SIG-M5 treated with dmso at 0.1 percent for 504 hours (cell line): ENCODE measurements at regions not wholly inside any gene's neighbourhood (a gene's known extent, or its start where the extent isn't known, plus 50 kb on each side); places are given as distances from the start of the nearest gene placed in this dataset.

Experiments
- DNase-seq: peaks from one replicate; lab custom pipeline; 2025; ENCODE audit not compliant: unreplicated experiment; lab: John Stamatoyannopoulos, UW

DNA sequence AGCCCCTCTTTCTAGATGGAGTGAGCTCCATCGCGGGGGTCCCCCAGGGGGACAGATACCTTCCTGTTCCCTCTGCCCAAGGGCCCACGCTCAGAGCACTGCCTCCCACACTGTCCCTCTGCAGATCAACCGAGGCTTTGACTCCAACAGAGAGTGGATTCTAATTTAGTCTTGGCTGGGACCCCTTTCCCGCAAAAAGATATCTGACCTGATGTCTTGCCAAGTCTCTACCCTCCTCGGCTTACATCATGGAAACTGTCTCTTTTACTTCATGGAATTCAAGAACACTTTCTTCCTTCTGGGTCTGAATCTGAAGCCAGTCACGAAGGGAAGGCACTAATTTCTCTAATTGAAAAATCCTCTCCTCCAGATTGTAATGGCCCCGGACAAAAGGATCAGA lies 278.0 kb downstream of the BMP7 start:
- no peak for DNase-seq

DNA sequence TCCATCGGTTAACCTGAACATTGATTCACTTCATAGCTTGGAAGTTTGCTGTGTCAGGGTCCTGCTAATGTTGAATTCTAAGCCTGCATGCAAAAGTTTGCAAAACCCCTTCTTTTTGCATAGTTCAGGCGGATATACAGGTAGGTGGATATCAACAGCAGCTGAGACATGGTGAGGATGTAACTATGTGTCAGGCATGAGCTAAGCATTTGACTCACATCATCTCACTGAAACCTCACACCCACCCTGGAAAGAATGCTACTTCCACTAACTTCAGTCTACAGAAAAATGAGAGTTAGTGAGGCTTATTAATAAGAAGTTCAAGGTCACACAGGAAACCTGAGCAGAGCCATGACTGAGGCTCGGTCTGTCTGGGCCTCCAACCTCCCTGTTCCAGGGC lies 276.9 kb downstream of the BMP7 start:
- DNase-seq, result no peak

DNA sequence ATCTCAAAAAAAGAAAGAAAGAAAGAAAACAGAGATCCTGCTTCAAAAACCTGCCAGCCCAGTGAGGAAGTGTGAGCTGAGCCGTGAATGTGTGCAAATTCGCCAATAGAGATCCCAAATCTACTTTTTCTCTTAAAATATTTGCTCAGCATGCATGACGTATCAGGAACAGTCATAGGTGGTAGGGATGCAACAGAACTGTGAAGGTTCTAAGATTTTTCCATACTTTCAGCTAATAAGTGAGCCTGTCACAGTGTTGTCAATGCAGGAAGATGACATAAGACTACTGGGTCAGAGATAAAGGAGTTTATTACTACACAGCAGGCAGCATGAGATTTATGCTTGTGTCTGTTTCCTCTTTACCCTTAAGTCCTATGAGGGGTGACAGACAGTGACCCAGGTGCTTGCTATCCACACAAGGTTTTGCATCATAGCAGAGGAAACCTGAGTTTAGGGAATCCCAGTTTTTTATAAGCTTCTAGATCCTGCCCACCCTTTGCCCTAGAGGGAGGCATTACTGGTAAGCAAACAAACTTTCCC lies 273.4 kb downstream of the BMP7 start:
- DNase-seq, result no peak

DNA sequence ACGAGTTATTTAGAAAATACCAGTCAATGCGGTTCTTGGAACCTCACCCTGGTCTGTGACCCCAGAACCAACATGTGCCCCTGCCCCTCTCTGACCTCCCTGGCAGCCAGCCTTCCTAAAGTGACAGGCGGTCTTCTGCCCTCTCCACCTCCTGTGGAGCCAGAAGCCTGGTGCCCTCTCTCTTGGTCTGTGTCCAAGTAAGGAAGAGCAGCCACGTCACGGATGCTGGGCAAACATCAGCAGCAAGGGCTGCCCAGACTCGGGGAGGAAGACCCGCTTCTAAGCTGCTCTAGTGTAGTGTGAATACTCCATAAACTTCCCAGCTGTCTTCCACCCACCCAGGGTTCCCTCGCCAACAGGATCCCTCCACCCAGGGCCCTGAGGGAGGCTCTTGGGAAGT lies 272.4 kb downstream of the BMP7 start:
- DNase-seq, result no peak

DNA sequence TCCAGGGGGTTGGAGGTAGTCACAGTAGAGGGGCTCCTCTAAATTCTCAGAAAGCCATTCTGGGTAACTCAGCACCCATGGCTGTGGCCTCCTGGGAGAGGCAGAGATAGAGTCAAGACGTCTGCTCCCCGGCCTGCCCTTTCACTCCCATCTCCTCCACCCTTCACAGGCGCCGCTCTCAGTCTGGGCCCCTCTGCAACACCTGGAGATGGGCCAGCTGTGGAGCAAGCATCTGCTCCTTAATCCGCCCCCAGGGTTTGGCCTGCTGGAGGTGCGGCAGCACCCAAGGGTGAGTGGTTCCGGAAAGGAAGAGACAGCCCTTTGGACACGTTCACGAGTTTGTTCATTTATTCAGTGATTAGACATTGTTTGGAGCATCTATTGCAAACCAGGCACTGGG lies 271.3 kb downstream of the BMP7 start:
- no peak for DNase-seq

DNA sequence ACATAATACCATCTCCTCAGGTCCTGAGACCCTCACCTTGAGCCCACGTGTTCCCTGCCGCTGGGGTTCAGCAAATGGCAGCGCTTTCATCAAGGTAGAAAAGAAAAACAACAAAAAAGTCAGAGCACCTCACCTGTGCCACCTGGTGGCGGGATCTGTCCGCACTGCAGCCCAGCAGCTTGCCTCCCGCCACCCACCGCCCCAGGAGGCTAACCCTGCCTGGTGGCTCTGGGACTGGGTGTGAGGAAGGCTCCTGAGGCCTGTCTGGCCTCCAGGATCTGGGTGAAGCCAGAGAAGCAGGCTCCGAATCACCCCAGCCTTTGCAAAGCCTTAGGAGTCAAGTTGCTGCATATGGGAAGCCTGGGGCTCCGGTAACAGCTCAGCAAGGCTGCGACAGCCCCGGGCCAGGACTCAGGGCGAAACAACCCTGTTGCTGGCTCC lies 270.8 kb downstream of the BMP7 start:
- peak; percentile 32 for DNase-seq

DNA sequence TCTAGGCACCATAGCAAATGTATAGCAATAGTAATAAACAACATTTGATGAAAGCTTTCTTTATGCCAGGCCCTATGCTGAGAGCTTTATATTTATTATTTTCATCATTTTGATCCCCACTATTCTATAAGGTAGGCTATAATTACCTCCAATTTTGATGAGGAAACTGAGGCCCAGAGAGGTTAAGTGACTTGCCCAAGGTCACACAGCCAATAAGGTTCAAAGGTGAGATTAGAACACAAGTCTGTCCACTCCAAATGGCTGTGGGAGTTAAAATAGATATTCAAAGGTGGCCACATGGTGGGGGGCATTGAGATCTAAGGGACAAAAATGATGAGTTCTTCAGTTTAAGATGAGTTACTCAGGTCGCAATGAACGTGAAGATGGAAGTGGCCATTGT lies 269.9 kb downstream of the BMP7 start:
- no peak for DNase-seq

DNA sequence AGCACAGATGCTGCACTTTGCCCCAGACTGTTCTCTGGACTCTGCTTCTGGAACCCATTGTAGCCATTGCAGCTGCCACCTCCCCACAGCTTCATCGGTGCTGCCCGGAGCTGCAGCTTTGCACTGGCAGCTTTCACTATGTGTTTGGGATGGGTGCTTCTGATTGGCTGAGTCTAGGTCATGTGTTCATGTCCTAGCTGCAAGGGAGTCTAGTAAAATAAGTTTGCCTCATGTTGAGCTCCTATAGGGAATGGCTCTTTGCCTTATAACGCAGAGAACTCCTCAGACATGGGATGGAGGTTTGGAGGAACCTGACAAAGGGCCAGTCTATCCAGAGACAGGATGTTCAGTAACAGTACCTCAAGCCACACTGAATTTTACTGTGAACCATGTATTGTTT lies 268.0 kb downstream of the BMP7 start:
- DNase-seq, result no peak

DNA sequence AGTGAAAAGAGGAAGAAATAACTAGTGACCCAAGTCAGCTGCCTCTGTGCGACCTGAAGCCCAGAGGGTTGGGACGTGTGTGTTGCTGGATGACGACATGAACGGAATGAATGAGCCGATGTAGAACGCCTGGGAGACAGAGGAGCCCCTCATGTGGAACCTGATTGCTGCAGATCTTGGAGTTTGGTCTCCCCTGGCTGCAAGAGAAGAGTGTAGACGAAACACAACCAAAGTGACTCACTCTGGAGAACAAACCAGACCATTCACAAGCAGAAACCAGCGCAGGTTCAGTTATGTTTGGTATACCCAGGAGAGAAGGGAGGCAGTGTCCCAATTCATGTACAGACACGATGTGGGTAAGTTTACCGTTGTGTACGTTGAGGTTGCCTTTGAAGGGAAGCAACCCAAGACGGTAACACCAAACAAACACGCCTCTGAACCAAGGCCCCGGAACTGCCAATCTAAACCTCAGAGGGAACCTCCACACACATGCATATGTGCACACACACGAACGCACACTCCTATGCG lies 265.9 kb downstream of the BMP7 start:
- no peak for DNase-seq

DNA sequence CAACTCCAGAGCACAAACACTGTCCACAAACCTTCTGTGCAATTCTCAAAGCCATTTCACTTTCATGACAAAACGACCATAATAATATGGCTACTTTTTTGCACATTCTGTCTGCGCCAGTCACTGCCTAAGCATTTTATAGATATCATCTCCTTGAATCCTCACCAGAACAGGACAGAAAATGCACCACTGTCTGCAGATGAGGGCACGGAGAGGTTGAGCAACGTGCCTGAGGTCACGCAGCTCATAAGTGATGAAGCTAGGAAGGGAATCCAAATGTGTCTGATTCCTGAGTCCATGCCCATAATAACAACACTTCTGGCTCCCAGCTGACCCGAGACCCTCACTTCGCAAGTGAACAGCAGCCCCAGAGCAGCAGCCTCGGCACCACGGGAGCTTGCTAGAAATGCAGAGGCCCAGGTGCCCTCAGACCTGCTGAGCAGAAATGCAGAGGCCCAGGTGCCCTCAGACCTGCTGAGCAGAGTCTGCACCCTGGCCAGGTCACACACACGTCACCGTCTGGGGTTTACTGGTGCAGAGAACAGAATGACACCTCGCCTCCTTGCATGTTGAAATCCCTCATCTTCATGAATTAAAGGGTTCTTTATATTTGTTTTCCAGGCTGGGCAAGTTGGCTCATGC lies 265.2 kb downstream of the BMP7 start:
- no peak for DNase-seq

DNA sequence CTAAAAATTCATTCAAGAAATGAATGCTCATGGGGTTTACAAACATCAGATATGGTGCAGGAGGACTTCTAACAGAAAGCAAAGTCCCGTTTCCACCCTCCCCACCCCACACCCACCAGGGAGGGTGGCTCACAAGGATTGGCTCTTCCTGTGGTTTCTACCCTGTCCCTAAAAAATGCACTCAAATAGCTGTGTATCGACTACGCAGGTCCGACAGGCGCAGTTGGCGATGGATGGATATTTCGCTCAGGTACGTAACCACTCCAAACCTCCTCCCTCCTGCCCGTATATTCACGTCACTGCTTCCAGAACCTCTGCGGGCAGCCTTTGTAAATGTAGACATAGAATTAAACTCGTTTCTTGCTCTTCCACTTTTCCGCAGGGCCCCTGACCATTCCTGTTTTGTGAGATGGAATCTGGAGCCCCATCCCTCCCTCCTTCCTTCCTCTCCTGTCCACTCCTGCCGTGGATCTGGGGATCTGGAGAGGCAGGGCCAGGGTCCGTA lies 264.3 kb downstream of the BMP7 start:
- no peak for DNase-seq

DNA sequence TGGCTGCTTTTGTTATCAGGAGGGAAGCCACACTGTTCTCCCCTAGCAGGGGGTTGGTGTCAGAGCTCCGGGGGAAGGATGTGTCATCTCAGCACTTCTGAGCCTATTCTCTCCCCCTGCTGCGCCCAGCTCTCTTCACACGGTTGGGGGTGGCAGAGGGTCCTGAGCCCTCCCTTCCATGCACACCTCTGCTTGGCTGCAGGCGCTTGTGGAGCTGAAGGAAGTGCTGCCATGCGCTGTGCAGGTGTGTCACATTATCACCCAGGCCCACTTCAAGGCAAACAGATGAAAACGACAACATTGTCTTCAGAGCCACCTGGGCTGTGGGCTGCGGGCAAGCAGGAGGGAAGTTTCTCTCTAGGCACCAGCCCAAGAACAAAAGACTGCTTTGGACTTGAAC lies 263.4 kb downstream of the BMP7 start:
- no peak for DNase-seq

DNA sequence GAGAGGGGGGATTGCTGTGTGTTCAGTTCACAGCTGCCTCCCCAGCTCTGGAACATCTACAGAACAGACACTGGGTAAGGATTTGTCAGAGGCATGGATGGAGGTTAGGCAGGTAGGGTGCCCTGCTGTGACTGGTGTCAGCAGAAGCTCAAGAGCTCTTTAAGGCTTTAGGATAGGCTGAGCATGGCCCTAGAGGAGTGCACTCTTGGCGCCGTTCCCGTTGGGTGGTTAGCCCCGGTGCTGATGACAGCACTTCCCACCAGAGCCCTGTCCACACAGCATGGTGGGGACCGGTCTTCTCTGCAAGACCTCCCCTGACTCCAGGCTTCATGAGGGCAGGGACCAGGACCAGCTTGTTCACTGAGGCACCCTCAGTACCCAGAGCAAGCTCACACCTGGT lies 262.0 kb downstream of the BMP7 start:
- DNase-seq, result no peak

DNA sequence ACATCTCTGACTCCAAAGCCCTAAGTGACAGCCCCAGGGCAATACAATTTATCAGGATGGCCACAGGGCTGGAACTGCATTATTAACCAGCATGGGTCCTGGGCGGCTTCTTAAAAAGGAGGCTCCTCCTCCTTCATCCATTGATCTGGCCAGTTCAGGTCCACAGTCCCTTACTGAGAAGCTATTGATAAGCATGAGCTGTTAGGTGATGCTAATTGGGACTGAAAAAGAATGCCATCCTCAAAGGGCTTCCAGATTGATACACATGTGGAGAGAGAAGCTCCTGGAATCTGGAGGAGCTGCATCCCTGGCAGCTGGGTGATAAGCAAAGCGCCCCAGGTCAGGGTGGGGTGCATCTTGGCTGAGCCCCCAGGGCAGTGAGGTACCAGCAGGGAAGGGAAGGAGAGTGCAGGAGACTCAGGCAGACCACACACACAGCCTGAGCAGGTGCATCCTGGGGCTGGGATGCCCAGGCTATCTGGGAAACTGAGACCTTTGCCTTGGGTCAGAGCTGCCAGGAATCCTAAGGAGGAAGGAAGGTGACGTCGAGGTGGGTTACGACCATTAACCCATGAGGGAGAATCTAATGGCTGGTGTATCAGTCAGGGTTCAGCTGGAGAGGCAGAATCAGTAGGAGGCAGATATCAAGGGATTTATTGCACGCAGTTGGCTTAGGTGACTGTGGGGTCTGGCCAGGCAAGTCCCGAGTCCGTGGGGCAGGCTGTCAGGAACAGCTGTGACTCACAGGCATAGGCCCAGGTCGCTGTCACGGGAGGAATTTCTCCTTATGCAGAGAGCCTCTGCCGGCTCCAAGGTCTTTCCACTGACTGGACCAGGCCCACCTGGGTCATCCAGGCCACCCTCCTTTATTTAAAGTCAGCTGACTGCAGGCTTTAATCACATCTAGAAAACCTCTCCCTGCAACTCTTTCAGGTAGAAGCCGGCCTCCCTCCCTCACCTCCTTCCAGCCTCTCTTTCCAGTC lies 261.2 kb downstream of the BMP7 start:
- DNase-seq, result no peak

DNA sequence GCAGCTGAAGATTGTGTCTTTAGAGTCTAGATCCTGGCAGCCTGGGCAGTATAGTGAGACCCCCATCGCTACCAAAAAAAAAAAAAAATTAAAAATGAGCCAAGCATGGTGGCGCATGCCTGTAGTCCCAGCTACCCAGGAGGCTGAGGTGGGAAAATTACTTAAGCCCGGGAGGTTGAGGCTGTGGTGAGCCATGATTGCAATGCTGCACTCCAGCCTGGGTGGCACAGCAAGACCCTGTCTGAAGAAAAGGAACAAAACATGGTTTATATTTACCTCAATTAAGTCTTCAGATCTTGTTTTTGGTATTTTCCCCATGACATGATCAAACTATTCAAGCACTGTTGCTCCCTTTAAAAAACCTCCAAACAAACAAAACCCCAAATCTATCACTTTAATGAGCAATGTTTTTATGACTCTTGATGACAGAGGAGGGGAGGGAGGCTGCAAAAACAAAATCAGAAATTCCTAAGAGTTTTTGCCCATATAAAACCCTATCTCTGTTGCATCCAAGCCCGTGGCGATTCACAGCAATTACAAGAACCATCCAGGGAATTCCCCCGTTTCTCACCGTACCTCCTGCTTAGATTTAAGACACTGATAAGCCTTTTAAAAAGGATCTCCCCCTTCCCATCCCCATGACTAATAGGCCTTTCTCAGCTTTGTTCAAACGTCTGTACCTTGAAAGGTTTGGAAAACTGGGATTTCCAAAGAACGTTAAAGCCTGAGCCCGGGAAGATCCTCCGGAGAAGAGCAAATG lies 259.9 kb downstream of the BMP7 start:
- no peak for DNase-seq

DNA sequence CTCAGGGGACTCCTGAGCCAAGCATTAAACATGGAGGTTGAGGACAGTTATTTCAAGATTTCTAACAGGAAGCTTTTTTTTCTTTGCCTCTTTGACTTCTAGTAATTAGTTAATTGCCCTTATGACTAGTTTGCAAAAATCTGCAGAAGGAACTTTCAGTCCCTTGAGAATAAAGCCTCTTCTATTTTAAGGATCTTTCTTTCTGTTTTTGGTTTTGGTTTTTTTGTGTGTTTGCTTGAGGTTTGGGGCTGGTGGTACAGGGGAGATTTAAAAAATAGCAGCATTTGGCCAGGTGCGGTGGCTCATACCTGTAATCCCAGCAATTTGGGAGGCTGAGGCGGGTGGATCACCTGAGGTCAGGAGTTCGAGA lies 259.3 kb downstream of the BMP7 start:
- DNase-seq, result no peak

DNA sequence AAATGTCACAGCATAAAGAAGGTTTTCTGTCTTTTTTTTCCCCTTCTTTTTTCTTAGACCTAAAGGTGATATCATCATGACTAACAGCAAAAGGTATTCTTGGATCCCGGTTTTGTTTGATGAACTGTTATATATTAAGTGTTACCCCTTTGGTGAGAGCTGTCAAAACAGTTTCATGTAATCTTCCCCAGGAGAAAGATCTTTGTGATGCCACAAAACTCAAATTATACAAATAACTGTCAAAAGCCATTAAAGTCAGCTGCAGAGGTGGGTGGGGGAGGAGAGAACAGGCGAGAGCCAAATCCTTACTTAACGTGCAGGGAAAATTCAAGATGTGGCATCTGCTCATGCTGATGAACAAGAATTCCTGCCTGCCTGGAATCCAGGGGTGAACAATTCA lies 258.2 kb downstream of the BMP7 start:
- DNase-seq, result no peak

DNA sequence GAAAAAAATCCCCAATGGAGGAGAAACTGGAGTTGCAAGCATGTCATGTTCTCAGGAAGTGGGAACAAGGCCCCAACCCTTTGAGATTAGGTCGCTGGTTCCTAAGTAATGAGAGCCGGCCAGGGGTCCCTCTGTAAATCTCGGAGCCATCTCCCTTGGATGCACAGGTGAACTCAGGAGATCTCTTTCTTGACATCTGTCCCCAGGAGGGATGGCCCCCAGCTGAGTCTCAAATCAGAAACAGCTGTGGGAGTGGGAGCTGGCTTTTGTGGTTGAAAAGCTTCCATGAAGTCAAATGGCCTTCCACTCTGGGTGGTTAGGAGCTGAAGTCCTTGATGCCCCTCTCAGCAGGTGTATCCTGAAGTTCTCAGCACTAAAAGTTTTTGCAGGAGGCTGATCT lies 257.1 kb downstream of the BMP7 start:
- no peak for DNase-seq

DNA sequence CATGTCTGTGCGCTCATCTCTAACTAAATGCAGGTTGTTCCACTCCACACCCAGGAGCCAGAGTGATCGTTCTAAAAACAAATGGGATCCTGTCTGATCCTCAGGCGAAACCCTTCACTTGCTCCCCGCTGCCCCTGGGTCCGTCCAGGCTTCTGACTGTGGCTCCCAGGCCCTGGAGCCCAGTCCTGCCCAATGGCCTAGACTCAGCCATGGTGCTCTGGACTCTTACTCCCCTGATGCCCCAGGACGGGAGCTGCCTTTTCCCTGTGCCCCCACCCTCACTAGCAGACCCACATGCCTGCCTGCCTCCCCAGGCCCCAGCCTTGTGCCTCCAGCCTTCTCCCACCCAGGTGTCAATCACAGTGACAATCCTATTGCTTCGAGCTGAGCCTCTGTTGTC lies 256.7 kb downstream of the BMP7 start:
- no peak for DNase-seq

DNA sequence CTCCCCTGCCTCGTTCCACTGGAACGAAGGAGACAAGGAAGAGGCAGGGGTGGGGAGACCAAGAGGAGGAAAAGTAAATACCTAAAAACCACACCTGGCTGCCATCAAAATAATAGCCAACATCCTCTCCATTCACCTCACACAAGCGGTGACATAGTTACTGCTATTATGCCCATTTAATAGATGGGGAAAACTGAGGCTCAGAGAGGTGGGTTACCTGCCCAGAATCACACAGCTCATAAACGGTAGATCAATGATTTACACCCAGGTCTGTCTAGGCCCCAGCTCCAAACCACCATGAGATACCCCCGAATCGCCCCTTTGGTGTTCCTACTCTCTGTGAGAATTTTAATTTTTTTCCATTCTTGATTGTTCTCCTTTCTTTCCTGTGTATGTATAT lies 253.8 kb downstream of the BMP7 start:
- no peak for DNase-seq

DNA sequence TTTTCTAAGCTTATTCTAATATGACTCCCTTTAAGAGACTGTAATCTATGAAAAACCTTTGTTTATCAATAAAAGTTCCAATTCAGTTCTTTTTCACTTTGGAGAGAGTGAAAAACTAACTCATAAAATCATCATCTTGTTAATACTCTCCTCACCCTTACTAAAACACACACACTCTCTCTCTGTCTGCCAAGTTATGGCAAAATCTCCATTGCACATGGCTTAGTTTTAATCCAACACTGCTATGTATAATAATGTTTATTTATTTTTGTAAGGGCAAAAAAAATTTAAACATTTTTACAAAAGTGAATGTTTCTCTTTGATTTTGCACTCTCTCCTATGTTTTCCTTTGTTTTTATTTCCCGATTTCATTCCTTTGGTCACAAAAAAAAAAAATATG lies 253.2 kb downstream of the BMP7 start:
- no peak for DNase-seq
